ENCODE measurements at regions not wholly inside any gene's neighbourhood (a gene's known extent, or its start where the extent isn't known, plus 50 kb on each side); places are given as distances from the start of the nearest gene placed in this dataset.

DNA sequence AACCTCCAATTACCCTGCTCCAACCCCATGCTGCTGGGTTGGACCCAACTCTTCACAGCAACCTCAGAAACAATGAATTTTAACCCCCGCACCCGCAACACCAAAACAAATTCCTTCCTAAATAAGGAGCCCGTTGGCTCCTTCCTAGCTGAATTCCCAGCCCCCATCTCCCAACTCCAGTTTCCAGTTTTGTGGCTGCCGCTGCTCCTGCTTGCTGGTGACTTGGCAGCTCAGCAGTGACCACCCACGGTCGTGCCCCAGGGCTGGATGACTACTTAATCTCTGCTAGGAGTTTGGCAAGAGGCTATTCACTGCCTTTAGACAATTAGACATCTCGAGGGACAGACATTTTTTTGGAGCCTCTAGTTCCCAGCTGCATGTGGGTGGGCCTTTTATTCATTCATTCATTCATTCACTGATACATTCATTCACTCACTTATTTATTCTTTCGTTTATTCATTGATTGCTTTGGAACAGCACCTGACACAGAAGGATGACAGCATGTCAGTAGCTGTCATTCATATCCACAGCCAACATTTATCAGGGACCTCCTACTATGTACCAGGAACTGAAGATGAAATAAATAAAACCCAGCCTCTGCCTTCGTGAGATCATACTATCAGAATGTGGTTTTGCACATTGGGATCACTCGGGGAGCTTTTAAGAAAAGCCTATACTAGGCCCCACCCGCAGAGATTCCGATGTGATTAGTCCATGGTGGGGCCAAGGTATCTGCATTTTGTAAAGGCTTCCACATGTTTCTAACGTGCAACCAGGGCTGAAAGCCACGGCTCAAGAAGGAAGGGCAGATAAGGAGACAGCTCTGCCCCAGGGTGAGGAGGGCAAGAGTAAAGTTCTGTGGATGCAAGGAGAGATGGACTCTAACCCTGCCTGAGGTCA lies 256.5 kb downstream of the SHQ1 start:
- DNase-seq, result no peak

DNA sequence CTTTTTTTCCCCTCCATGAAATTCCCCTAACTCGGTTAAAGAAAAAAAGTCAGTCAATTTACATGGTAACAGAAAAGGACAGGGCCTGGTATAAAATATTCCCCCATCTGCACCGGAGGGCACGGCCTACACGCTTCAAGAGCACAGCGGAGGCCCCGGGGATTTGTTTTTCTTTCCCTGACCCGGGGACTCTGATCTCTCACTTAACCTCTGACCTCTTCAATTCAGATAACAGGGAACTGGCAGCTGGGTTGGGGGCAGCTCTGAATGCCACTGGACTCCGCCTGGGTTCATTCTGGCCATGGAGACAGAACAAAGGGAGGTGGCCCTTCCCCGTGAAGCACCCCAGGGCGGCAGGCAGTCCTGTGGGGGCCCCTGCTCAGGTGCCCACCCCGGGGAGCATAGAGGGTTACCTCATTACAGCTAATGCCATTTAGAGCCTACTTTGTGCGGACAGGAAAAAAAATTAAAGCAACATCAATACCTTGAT lies 257.5 kb downstream of the SHQ1 start:
- no peak for DNase-seq

DNA sequence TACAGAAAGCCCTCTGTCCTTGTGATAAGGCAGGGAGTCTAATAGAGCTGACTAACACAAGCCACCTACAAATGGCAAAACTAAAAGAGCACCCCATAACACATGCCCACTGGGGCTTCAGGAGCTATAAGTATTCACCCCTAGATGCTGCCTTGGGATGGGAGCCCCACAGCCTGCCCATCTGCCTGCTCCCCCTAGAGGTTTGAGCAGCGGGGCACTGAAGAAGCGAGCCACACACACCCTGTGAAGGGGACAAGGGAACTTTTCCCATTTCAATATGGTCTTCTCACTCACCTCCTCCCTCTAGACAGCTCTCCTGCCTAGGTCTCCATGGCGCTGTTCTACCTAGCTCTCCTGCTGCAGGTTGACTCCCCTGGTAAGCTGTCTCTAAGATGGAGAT lies 261.0 kb downstream of the SHQ1 start:
- DNase-seq, result no peak

DNA sequence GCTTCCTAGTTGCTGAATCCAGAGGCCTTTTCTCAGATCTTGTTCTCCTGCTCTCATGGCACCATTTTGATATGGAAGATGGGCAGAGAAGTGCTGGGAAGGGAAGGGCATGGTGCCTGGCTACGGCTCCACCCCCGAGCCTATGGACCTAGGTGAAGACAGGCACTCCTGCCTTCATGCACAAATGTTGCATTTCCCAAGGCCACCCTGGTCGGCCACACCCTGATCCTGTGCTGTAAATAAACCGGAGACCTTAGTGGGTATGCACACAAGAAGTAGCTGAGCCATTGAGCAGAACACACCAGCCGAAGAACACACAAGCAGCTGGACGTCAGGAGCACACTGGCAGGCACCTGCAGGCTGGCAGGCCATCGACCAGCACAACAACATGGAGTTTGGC lies 261.6 kb downstream of the SHQ1 start:
- no peak for DNase-seq

DNA sequence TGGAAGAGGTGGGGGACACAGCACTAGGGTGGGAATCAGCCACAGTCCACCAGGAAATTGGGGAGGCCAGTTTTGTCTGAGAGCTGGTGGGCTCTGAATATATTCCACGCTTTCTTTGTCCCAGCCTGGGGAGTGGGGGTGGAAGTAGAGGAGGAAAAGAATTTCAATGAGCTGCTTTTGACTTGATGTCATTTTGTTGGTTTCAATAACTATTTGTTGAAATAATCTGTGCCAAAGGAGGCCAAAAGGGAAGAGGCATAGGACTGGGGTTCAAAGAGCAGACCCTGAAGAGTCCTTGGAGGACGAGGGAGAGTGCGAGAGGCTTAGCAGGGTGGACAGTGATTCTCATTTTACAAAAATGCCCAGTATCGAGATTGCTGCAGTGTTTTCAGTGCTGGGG lies 262.3 kb downstream of the SHQ1 start:
- DNase-seq, result no peak

DNA sequence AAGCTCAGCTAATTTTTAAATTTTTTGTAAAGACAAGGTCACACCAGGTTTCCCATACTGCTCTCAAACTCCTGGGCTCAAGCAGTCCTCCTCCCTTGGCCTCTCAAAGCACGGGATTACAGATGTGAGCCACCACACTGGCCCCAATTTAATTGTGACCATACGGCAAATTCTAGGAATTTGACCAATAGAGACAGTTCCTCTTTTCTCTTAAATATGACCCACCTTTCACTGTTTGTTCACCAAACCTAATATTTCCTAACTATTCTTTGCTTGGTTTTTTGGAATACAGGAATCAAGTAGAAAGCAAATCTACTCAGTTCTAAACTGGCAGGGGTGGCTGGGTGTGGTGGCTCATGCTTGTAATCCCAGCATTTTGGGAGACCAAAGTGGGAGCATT lies 264.0 kb downstream of the SHQ1 start:
- DNase-seq, result no peak

DNA sequence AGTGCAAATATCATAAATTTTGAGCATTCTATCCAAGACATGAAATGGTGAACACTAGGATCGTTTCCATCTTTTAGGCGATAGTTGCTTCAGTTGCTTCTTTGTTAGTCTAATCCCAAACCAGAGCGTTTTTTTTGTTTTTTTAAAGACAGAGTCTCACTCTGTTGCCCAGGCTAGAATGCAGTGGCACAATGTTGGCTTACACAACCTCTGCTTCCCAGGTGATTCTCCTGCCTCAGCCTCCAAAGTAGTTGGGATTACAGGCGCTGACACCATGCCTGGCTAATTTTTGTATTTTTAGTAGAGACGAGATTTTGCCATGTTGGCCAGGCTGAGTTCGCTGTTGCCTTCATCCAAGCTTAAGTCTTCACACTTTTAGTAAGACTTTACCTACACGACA lies 265.3 kb downstream of the SHQ1 start:
- DNase-seq, result no peak

DNA sequence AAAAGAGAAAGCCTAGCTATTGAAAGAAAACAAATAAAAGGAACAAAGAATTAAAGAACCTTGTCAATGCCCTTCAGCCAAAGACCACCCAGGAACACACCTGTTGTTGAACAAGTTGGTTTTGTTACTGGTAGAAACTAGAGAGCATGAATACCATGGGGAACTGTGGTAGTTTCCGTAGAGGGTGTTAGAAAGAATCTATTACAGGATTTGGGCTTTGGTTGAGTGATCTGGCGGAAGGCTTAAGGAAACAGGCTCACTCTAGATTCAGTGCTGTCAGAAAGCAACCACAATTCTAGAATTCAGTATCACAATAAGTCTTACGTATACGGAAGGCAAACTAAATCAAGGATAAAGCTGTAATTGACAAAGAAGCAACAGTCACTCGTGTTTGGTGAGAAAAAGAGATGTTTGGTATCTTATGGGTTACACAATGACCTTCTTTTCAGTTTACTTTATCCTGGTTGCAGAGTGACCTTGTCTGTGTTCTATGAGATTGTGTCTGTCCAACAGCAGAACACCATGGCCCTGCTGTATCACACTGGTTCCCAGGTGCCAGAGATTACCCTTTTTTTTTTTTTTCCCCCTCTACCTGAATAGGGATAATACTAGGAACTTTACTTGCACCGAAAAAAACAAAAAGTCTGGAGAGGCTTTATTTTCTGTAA lies 265.9 kb downstream of the SHQ1 start:
- no peak for DNase-seq

DNA sequence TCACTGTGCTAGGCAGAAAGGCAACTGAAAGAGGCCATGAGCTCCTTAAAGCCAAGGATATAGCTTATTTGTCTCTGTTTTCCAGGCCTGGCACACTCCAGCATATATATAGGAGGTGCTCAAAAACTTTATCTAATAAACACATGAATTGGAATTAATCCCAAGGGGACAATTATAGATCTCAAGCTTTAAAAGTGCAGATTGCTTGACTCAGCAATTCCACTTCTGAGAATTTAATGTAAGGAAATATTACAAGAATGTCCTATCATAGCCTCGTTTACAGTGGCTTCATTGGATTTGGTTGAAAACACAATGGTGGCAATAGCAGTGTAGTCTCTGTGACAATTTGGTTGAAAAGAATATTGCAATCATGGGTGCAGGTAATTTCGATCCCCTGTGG lies 267.3 kb downstream of the SHQ1 start:
- DNase-seq, result no peak

DNA sequence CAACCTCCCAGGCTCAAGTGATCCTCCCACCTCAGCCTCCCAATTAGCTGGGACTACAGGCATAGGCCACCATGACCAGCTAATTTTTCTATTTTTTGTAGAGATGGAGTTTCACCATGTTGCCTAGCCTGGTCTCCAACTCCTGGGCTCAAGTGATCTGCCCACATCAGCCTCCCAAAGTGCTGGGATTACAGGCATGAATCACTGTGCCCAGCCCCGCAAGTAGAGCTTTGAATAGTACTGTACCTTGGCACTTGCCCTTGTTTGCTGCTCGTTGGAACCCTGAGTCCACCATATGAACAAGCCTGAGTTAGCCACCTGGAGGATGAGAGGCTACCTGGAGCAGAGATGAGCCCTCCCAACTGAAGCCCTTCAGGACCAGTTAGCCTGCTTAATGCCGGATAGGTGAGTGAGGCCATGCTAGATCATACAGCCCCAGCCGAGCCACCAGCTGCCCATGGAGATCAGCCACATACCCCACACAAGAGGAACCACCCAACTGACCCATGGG lies 267.9 kb downstream of the SHQ1 start:
- no peak for DNase-seq

DNA sequence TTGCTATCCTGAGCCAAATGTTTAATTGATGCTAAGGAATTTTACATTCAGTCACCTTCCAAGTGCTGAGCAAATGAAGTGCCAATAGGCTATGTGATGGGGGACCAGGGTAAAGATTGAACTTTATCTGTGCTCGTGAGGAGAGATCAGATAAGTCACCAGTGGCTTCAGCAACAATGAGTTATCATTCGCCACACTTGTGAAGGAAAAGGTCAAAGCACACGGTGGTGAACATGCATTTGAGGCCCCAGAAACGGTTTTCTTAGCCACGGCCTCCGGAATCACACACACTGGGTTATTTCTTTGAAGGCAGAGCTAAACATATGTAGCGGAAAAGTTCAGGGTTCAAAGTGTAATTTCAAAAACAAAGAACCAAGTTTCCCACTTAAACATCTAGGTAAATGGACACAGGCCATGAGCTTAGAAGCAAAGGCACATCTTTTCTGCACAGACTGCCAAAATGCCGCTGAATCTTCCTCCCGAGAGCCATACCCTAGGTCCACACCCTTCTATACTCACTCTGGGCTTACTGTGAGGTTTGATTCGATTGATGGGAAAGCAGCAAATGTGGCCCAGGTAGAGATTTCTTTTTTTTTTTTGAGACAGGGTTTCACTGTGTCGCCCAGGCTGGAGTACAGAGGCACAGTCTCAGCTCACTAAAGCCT lies 268.5 kb downstream of the SHQ1 start:
- DNase-seq, result no peak

DNA sequence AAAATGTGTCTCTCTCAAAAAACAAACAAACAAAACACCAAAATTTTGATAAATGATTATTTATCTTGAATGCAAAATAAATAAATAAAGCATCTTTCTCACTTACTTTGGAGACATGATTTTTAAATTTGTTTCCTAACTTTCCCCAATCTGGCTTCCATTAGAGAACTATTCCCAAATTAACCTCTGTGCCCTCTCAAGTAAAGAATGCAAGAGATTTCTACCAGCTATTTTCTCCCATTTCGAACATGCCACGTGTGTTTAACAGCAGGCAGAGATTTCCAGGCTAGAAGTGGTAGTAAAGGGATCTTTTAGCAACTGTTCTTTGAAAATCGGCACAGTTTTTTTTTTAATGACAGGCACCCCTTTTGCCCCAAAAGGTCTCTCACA lies 269.1 kb downstream of the SHQ1 start:
- no peak for DNase-seq

DNA sequence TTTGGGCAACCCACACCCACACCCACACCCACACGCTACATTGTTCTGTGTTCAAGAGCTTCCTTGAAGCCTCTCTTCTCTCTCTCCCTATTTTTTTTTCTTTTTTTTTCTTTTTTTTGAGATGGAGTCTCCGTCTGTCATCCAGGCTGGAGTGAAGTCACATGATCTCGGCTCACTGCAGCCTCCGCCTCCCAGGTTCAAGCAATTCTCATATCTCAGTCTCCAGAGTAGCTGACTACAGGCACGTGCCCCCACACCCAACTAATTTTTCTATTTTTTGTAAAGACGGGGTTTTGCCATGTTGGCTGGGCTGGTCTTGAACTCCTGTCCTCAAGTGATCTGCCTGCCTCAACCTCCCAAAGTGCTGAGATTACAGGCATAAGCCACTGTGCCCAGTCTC lies 271.1 kb downstream of the SHQ1 start:
- no peak for DNase-seq

DNA sequence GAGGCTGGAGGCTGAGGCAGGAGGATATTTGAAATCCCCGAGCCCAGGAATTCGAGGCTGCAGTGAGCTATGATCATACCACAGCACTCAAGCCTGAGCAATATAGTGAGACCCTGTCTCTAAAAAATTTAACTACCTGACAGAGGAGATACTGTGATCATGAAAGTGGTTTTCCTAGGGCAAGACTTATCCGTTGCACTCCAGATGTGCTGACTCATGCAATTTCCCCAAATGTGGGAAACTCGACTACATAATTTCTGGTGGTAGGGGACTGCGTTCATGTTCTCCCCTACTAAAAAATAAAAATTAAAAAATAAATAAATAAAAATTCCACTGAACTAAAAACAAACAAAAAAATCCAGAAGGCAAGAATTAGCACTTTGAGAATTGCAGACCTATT lies 271.7 kb downstream of the SHQ1 start:
- no peak for DNase-seq

DNA sequence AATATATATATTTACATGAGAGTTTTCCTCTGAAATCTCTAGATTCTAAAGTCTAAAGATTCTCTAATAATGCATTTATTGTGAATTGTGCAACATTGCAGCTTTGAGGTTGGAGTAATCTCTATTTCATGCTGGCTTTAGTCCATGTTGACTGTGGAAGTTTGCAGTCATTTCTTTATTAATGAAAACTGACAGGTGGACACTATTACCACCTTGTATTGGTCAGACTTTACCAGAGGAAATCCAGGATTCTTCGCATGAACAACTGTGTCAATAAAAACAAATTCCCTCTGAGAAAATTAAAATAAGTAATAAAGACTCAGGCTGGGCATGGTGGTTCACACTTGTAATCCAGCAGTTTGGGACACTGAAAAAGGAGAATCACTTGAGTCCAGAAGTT lies 274.1 kb downstream of the SHQ1 start:
- no peak for DNase-seq

DNA sequence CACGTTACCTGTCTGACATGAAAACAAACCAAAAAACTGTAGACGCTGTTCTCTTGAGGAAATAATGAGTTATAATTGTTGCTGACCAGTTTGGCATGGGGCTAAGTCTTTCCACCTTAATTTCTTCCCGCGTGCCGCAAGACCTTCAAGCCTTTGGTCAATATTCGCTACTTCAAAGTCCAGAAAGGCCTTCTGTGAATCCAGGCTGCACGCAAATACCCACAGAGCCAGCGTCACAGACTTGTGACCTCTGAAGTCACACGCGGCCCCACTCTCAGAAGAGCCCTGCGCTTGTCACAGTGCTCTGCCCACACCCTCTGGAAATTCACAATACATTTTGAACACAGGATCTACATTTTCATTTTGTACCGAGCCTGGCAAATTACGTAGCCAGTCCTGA lies 275.2 kb downstream of the SHQ1 start:
- DNase-seq, result no peak

DNA sequence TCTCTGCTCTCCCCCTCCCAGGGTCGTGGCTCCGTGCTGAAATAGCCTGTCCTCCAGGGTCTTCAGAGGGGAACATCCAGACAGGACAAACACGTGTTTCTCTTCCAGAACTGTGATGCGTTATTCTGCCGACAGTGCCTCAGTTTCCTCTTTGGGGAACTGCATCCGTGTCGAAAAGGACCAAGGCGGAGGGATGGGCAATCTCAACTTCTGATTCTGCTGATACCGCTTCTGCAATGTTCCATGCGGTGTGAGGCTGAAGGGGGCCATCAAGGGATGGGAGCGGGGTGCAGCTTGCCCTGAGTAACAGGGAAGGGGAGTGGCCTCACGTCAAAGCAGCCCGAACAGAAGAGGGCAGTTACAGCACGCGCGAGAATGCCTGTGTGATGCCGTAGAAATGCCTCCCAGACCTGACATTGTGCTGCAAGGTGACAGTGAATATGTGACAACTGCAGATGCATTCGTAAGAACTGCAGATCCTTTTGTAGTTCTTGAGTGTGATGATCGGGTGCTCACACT lies 275.7 kb downstream of the SHQ1 start:
- DNase-seq, result no peak

DNA sequence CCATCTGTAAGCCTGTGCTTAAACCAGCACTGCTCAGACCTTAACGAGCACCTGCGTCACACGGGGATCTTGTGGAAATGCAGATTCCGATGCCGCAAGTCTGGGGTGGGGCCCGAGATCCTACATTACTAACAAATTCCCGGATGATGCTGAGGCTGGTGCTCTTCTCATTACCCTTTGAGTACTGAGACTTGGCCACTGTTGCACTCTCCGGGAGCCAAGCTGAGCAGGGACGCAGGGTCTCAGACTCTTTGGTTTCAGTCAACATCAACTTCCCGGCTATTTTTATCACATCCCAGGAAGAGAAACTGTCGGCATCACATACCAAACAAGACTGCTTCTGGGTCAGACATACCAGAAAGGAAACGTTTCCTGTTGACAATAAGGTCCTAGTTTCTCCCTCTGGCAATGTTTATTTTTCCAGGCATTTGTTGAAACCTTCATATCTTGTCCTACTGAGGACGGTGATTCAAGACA lies 276.6 kb downstream of the SHQ1 start:
- no peak for DNase-seq

DNA sequence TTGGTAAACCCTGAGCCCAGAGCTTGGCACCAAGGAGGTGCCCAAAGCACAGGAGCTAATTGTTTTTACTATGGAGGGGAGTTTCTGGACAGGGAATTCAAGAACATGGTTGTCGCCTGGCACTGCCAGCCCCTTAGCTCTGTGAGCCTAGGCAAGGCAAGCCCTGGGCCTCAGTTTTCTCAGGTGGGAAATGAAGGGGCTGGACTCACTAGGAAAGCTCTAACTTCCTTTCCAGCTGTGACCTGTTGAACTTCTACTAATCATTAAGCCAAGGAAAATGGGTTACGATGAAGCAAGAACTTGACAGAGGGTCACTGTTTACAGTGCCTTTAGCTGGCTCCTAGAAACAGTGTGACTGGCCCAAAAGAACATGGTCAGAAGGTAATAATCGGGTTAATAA lies 277.2 kb downstream of the SHQ1 start:
- DNase-seq, result no peak

DNA sequence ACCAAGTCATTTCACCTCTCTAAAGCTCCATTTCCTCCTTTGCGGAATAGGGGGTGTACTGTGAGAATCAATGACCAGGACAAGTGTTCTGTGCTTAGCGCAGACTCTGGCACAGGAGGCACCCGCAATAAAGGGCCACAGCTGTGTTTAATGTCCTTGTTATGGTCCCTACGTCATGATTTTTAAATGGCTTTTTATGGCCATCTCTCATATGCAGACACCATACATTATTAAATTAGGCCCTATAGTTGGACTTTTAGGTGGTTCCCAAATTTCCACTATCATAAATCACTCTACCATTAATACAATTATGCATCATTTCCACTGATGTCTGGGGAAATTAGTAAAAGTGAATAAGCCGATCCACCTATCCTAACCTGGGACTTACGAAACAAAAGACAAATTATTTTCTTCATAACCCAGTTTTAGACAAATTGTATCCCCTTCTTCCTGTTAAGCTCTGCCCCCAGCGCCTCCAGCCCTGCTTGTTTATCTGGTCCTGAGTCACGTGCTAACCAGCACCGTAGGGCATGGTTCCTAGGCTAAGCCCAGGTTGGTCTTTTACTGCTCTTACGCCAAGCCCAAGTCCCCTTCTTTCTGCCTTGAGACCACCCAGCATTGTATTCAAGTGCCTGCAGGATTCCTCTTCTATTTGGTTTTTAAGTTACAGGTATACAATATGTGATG lies 278.3 kb downstream of the SHQ1 start:
- DNase-seq, result no peak

DNA sequence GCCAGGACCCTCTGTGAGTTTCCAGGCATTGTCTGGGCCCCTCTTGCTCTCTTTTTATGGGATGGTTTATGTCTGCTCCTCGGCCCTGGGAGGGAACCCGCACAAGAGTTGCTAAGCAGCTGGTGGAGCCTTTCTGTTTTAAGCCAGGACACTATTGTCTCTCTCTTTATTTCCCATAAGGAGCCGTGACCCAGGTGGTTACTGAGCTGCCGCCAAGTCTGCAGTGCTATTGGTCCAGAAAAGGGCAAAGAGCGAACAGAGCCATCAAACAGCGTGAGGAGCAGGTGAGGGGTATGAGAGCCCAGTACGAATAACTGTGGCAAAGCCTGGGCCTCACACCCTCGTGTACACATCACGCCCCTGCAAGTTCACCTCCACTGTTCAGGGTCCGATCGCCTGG lies 280.2 kb downstream of the SHQ1 start:
- no peak for DNase-seq

DNA sequence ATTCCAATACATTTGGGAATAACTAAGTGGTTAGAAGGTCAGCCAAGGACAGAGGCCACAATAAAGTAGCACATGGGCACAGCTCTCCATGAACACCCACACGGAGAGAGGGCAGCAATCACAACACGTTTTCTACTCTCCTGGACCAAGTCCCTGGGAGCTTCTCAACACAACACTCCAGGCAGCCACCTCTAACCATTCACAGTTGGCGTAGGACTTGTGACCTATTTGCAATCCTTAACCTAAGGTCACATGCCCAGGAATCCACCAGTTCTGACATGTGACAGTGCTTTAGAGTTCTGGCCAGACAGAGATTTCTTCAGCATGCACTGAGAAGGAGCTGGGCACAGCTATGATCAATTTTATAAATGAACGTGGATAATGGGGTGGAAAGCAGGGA lies 280.8 kb downstream of the SHQ1 start:
- DNase-seq, result no peak

DNA sequence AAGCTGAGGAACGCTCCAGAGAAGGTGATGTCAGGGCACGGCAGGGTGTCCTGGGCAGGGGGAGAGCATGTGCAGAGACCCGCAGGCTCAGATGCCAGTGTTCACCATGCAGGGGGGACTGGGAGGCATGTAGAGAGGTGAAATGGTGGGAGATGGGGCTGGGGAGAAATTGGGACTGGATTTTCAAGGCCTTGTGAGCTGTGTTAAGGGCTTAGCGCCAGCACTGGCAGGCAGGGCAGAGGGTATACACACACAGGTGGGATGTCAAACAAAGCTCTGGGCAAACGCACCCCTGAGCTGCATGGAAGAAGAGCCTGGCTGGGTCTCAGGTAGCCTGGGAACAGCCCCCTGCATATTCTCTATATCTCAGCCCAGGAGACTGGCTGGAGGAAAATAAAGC lies 282.7 kb downstream of the SHQ1 start:
- no peak for DNase-seq

Data from activated CD4-positive, alpha-beta T cell treated with anti-CD3 and anti-CD28 coated beads, Interleukin-2, amount 50 U/mL, for 1 hour (primary cell).